GM21576 (cell line): ENCODE measurements at regions not wholly inside any gene's neighbourhood (a gene's known extent, or its start where the extent isn't known, plus 50 kb on each side); places are given as distances from the start of the nearest gene placed in this dataset.

Experiments used
- ATAC-seq: cut with Tn5 transposase; IDR thresholded peaks from one replicate; pipeline ENCODE4 v1.9.1; 2021; ENCODE audit warnings: mild to moderate bottlenecking, moderate library complexity; ENCODE audit not compliant: unreplicated experiment

DNA sequence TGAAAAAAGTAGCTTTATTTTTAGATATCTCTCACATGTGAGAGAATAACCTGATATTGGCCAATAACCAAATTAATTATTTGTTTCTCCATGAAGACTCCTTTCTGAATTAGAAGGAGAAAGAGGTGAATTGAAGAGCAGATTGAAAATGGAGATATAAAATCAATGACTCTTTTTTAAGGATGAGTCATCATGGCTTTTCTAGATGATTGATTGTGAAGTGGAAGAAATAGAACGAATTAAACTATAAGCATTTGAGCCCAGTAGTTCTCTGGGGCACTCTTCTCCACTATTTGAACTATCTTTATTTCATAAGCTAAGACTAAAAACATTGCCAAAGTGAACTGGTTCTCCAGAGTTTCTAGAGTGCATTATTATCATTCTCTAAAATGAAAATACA is 137.2 kb upstream of the EDNRA start:
- ATAC-seq, result no peak

DNA sequence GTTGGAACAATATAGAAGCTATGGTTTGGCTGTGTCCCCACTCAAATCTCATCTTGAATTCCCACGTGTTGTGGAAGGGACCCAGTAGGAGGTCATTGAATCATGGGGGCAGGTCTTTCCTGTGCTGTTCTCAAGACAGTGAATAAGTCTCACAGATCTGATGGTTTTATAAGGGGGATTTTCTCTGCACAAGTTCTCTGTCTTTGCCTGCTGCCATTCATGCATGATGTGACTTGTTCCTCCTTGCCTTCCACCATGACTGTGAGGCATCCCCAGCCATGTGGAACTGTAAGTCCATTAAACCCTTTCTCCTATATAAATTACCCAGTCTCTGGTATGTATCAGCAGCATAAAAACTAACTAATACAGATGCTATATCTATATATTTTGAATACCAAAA is 135.2 kb upstream of the EDNRA start:
- ATAC-seq, result no peak

GRCh38 chr4:147347217-147347616 is 133.7 kb upstream of the EDNRA start:
- ATAC-seq, result no peak

- ATAC-seq, result no peak
These were observed 131.7 kb upstream of the EDNRA start for GRCh38 chr4:147349193-147349592.

DNA sequence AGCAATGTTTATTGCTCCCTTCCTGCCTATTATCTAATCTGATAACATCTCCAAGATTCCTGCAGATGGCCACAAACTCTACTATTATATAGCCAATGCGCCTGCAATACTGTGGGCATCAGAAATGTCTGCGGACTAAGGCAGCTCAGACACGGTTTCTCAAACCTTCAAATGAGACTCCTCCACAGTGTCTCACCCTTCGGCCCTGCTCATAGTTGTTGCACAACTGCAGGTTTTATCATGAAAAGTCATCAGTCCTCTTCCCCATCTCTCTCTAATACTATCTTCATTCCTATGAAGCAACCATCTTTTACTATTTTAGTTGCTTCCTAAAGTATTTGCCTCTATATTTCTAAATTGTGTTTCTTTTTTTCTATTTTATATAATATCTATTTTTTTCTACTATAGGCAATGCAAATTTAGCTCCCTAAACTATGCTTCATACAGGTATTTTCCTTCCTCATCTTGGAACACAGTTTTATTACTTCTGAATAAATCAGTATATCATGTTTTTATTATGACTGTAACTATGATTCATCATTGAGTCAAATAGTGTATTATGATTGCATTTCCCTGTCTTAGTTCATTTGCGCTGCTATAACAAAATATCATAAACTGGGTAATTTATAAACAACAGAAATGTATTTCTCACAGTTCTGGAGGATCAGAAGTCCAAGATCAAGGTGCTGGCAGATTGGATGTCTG is 129.7 kb upstream of the EDNRA start:
- no peak for ATAC-seq

- ATAC-seq, result no peak
These were observed 126.7 kb upstream of the EDNRA start for GRCh38 chr4:147354237-147354636.

GRCh38 chr4:147355032-147355656 is 125.8 kb upstream of the EDNRA start:
- ATAC-seq, result no peak

GRCh38 chr4:147355847-147356246 is 125.0 kb upstream of the EDNRA start:
- ATAC-seq, result no peak

- ATAC-seq, result no peak
These were observed 120.6 kb upstream of the EDNRA start for GRCh38 chr4:147360301-147360700.

DNA sequence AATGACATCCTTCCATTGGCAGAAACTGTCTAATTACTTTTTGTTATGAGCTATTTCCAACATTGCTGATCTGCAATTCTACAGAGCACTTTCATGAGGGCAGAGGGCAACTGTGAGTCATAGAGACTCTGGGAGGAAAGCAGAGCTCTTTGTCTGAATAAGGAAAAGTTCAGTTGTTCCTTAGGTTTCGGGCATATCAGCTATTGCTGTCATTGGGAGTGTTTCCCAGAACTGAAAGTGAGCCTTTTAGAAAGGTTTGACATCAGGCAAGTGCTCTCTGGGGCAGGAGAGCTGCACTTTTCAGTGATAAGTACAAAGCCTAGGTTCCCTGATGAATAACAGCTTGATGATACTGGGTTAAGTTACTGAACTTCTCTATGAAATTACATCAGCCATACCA is 119.2 kb upstream of the EDNRA start:
- ATAC-seq, result no peak

DNA sequence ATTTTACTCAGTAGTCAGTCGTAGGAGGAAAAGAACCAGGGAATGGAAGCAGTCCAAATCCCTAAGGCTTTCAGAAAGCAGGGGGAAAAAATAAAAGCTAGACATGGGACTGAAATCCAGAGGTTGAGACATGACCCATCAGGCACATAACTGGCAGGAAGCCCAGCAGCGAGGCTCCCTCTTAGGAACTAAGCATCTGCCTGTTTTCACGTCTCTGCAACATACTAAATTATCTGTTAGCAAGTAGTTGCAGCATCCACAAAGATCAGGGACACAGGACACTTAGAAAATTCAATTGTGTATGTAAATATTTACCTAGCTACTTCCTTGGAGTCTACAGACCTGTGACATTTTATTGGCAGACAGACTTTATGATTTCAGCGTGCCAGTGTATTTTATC is 118.0 kb upstream of the EDNRA start:
- no peak for ATAC-seq

DNA sequence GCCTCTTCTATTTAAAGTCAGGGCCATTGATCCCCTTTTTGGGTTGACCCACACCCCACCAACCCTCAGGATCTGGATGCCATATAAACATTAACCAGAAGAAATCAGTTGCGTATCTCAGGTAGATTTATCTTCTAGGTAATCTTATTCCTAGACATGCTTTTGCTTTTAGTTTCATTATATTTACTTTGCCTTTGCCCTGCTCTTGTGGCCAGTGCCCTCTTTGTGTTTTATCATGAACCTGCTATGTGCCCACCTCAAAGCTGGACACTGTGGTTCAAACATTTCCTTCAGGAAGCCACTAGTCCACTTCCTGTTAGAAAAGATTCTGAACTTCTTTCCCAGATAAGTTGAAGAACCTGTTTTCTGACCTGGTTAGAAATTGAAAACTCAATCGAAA is 117.4 kb upstream of the EDNRA start:
- ATAC-seq, result no peak

DNA sequence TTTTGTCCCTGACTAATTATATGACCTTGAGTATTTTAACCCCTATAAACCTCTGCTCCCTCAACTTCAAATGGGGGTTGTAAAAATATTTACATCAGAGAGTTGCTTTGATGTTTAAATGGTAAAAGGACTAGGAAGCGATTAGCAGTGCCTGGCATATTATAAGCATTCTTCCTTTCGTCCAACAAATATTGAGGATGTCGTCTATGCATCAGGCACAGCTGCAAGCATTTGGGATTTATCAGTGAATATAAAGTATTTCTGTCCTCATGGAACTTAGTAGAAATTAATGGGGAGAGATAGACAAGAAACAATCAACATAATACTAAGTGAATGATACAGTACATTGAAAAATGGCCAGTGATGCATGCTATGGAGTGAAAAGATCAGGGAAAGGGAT is 115.5 kb upstream of the EDNRA start:
- ATAC-seq, result no peak

GRCh38 chr4:147366164-147366563 is 114.7 kb upstream of the EDNRA start:
- ATAC-seq, result no peak

DNA sequence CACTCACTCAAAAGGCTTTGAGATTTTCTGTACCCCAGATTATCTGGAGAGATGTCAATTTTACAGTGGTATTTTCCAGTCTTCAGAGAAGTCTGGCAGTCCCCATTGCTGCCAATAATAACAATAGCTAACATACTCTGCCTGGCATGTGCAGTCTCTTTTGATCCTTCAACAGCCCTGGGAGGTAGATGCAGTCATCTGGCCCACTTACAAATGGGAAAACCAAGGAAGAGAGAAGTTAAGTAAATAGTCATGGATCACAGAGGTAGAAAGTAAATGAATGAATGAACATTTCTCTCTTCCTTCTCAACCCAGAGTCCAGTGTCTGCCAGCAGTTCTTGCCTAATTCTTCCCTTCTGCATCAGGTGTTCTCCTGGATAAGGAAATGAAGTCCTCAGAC is 113.0 kb upstream of the EDNRA start:
- no peak for ATAC-seq

DNA sequence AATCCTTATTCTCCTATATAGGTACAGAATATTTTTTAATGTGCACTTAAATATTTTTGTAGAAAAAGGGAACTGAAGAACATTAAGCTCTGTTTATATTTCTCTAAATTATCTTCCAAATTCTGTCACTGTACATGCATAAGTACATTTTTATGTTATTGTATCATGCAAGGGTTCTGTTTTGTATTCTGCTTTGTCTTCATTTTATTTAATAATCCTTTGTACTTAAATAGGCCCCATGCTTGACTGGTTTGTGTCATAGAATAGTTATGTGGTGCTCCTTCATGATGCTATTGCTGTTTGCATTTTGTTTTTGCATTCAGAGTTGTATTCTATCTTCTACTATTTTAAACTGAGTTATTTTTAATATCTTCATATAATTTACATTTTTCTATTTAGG is 111.9 kb upstream of the EDNRA start:
- no peak for ATAC-seq

GRCh38 chr4:147370473-147370872 is 110.4 kb upstream of the EDNRA start:
- ATAC-seq, result no peak

DNA sequence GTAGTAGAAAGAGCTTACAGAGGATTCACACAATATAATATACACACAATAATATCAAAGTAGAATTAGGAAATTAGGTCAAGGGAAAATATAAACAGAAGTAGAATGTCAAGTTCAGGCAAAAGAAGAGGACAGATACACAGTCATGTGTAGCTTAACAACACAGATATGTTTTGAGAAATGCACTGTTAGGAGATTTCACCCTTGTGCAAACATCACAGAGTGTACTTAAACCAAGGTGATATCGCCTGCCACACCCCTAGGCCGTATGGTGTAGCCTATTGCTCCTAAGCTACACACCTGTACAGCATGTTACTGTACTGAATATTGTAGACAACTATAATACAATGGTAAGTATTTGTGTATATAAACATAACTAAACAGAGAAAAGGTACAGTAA is 110.0 kb upstream of the EDNRA start:
- ATAC-seq, result no peak

GRCh38 chr4:147371661-147372060 is 109.2 kb upstream of the EDNRA start:
- no peak for ATAC-seq

DNA sequence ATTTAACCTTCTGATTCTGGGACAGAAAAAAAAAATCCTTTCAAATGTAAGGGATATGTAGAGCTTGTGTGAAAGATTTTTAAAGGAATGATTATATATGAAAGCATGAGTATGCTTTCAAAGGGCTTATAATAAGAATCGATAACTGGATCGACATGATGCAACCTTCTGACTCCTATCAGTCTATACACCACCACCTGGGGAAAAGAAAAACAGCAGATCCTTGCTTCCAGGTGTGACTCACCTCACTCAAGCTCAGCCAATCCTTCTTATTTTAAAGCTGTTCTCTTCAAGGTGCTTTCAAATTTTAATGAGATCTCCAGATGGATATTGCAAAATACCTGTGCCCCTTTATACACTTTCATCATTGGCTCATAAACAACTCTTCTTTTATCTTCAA is 102.1 kb upstream of the EDNRA start:
- ATAC-seq, result no peak

DNA sequence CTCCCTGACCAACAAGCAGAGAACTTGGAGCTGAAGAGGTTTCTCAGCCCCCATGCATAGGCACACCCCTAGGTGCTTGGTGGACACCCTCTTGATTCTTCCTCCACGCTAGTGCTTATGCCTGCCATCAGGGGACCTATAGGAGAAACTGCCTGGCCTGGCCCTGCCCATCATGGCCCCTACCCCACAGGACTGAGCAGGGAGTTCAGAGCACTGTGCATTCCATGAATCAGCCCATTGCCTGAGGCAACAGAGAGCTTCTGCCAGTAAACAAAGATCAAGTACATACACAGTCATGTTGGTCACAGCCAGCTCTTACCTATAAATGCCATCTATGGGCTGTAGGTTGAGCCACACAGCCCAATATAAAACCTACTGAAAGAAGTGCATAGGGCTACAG is 99.1 kb upstream of the EDNRA start:
- ATAC-seq, result no peak

DNA sequence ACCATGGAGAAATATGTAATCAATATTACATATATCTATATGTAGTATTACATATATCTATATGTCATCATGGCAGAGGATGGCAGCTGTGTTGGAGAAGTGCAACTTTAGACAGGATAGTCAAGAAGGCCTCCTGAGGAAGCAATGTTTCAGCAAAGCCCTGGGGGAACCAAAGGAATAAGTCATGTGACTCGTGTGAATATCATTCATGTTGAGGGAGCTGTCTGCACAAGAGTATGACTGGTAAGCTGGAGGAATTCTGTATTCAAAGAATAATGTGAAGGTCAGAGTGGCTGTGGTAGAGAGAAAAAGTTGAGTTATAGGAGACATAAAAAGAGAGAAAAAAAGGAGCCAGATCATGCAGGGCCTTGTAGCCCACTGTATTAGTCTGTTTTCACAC is 92.9 kb upstream of the EDNRA start:
- no peak for ATAC-seq

DNA sequence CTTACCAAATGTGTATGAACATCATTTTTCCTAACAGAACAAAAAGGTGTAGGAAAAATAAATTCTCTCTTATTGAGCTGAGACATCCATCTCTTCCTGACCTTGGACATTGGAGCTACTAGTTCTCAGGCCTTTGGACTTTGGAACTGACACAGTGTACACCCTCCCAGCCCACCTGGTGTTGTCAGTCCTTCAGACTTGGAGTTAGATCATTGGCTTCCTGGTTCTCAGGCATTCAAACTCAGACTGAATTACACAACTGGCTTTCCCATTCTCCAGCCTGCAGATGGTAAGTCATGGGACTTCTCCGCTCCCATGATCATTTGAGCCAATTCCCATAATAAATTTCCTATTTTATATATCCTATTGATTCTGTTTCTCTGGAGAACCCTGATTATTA is 84.8 kb upstream of the EDNRA start:
- no peak for ATAC-seq
